ENCODE measurements at regions not wholly inside any gene's neighbourhood (a gene's known extent, or its start where the extent isn't known, plus 50 kb on each side); places are given as distances from the start of the nearest gene placed in this dataset.

- DNase-seq (ENCODE audit: low read depth), result no peak
- TF ChIP-seq CTCF (IDR thresholded peaks at IDR 0.05; ENCODE audit: insufficient read depth, low read depth, low read length, missing control alignments), result no peak
- no peak overlapping the region for H3K4me3 ChIP-seq (ENCODE audit: low read depth, low read length)
Observed at GRCh38 chr4:129342819-129343408, 247.0 kb downstream of the C4orf33 start.

- no peak overlapping the region for H3K4me3 ChIP-seq (ENCODE audit: low read depth, low read length)
- peak; percentile 43 for TF ChIP-seq CTCF (IDR thresholded peaks at IDR 0.05; ENCODE audit: insufficient read depth, low read depth, low read length, missing control alignments)
- DNase-seq (ENCODE audit: low read depth), result peak; percentile 38
Observed at GRCh38 chr4:129344058-129344457, 248.1 kb downstream of the C4orf33 start.

GRCh38 chr4:129345609-129346008 is 249.7 kb downstream of the C4orf33 start:
- no peak for TF ChIP-seq CTCF (IDR thresholded peaks at IDR 0.05; ENCODE audit: insufficient read depth, low read depth, low read length, missing control alignments)
- no peak for DNase-seq (ENCODE audit: low read depth)
- no peak overlapping the region for H3K4me3 ChIP-seq (ENCODE audit: low read depth, low read length)

- no peak overlapping the region for H3K4me3 ChIP-seq (ENCODE audit: low read depth, low read length)
- DNase-seq (ENCODE audit: low read depth), result no peak
- no peak for TF ChIP-seq CTCF (IDR thresholded peaks at IDR 0.05; ENCODE audit: insufficient read depth, low read depth, low read length, missing control alignments)
Observed at GRCh38 chr4:129346036-129346435, 250.1 kb downstream of the C4orf33 start.

- no peak for TF ChIP-seq CTCF (IDR thresholded peaks at IDR 0.05; ENCODE audit: insufficient read depth, low read depth, low read length, missing control alignments)
- no peak overlapping the region for H3K4me3 ChIP-seq (ENCODE audit: low read depth, low read length)
- no peak for DNase-seq (ENCODE audit: low read depth)
Observed at GRCh38 chr4:129346734-129347133, 250.8 kb downstream of the C4orf33 start.

GRCh38 chr4:129350834-129351721 is 255.1 kb downstream of the C4orf33 start:
- H3K4me3 ChIP-seq (ENCODE audit: low read depth, low read length), result no peak overlapping the region
- DNase-seq (ENCODE audit: low read depth), result no peak
- no peak for TF ChIP-seq CTCF (IDR thresholded peaks at IDR 0.05; ENCODE audit: insufficient read depth, low read depth, low read length, missing control alignments)

All from GM12865 (cell line).